Astrocyte (in vitro differentiated cells and primary cell): ENCODE measurements at regions not wholly inside any gene's neighbourhood (a gene's known extent, or its start where the extent isn't known, plus 50 kb on each side); places are given as distances from the start of the nearest gene placed in this dataset.

Experiments used
- EZH2 ChIP-seq: IDR thresholded peaks from 2 replicates; pipeline ENCODE4 v1.6.1; 2012; ENCODE audit warnings: mild to moderate bottlenecking, low read length, inconsistent platforms; ENCODE audit not compliant: insufficient read depth
- TF ChIP-seq, protein P1 (sequence below): IDR thresholded peaks from 2 replicates; pipeline ENCODE4 v1.5.1; 2011; ENCODE audit warnings: low read depth, mild to moderate bottlenecking, inconsistent platforms, low read length, moderate library complexity; ENCODE audit not compliant: insufficient read depth

DNA sequence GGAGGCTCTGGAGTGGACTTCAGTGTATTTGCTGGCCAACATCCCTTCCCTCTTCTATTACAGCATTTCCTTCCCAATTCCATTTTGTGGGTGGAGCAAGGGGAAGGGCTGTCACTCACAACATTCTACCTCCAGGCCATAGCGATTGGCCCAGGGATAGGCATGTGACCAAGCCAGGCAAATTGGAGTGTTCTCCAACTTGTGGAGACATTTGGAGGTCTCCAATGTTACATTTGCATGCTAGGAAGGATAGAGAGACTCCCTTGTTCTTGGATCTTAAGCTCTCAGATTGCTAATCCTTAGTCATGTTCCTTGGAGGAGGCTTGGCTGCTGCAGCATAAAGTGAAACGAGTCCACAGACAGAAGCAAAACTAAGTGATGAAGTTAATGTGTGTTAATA is 95.6 kb upstream of the KIF5B start:
- TF ChIP-seq, protein P1, sequence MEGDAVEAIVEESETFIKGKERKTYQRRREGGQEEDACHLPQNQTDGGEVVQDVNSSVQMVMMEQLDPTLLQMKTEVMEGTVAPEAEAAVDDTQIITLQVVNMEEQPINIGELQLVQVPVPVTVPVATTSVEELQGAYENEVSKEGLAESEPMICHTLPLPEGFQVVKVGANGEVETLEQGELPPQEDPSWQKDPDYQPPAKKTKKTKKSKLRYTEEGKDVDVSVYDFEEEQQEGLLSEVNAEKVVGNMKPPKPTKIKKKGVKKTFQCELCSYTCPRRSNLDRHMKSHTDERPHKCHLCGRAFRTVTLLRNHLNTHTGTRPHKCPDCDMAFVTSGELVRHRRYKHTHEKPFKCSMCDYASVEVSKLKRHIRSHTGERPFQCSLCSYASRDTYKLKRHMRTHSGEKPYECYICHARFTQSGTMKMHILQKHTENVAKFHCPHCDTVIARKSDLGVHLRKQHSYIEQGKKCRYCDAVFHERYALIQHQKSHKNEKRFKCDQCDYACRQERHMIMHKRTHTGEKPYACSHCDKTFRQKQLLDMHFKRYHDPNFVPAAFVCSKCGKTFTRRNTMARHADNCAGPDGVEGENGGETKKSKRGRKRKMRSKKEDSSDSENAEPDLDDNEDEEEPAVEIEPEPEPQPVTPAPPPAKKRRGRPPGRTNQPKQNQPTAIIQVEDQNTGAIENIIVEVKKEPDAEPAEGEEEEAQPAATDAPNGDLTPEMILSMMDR, result no peak
- TF ChIP-seq EZH2, result no peak
